ENCODE measurements at regions not wholly inside any gene's neighbourhood (a gene's known extent, or its start where the extent isn't known, plus 50 kb on each side); places are given as distances from the start of the nearest gene placed in this dataset.

- Mint-ChIP-seq H3K4me1 (no peaks in the 10 kb centered on the region), H3K27ac (no peak overlapping the region), H3K4me3 (no peak overlapping the region), H3K9me3 (ENCODE audit: insufficient read depth) (no peaks in the 10 kb centered on the region), H3K27me3 (no peaks in the 10 kb centered on the region)
- ATAC-seq (ENCODE audit: low read depth) (no peak), DNase-seq (no peak)
- H4K20me1 ChIP-seq (ENCODE audit: control insufficient read depth, insufficient read depth, low read length, poor library complexity, severe bottlenecking): no peaks in the 10 kb centered on the region
- no peaks in the 10 kb centered on the region for H3K4me1 ChIP-seq (ENCODE audit: control insufficient read depth in 2 of 2, insufficient read depth in 2 of 2, low read length in 2 of 2)
- POLR2A ChIA-PET: no interaction called here
- H3K9me3 ChIP-seq (ENCODE audit: control extremely low read depth in 1 of 3, control insufficient read depth in 2 of 3, insufficient read depth in 1 of 3, low read length in 2 of 3): peaks cover 0 to 1% (median 0%) of the 10 kb centered on the region in 3 donors
- H3K36me3 ChIP-seq (replicated peaks in 1 of 2; ENCODE audit: control extremely low read depth in 1 of 2, control insufficient read depth in 1 of 2, extremely low read depth in 1 of 2, insufficient read depth in 2 of 2, low read length in 1 of 2): no peaks in the 10 kb centered on the region
- WGBS (ENCODE audit: insufficient coverage): no CpG with 5 or more reads among the region's 1 CpG
- H3K79me2 ChIP-seq (ENCODE audit: control insufficient read depth, insufficient read depth, low read length): no peaks in the 10 kb centered on the region
- no peak overlapping the region for H3K4me2 ChIP-seq (replicated peaks; ENCODE audit: low read depth, low read length, poor library complexity, severe bottlenecking)
- CTCF ChIA-PET: no interaction called here
- no peak overlapping the region for H3K4me3 ChIP-seq (ENCODE audit: control extremely low read depth in 1 of 5, extremely low read depth in 1 of 5, insufficient read depth in 1 of 5, low read depth in 2 of 5, low read length in 4 of 5)
- no peak overlapping the region for H3K27ac ChIP-seq (ENCODE audit: low read length in 2 of 2)
- no peak for TF ChIP-seq CTCF (IDR thresholded peaks at IDR 0.05)
- TF ChIP-seq EZH2 (IDR thresholded peaks at IDR 0.05; ENCODE audit: borderline replicate concordance, insufficient read depth, low read depth, low read length, poor library complexity, severe bottlenecking): no peak
- intact Hi-C loops (cut with micrococcal nuclease): no loop called here
- H2AFZ ChIP-seq (ENCODE audit: insufficient read depth, low read depth, low read length, poor library complexity, severe bottlenecking): no peak overlapping the region
- no peaks in the 10 kb centered on the region for H3K27me3 ChIP-seq (replicated peaks in 1 of 4; ENCODE audit: control extremely low read depth in 1 of 4, control insufficient read depth in 3 of 4, insufficient read depth in 4 of 4, low read length in 3 of 4)
- H3K9ac ChIP-seq (ENCODE audit: low read length): no peak overlapping the region
Measured at GRCh38 chr13:34308725-34309124, 490.8 kb downstream of the RFC3 start.

GRCh38 chr13:34310539-34310938 is 492.6 kb downstream of the RFC3 start:
- no peaks in the 10 kb centered on the region for H3K79me2 ChIP-seq (ENCODE audit: control insufficient read depth, insufficient read depth, low read length)
- H3K36me3 ChIP-seq (replicated peaks in 1 of 2; ENCODE audit: control extremely low read depth in 1 of 2, control insufficient read depth in 1 of 2, extremely low read depth in 1 of 2, insufficient read depth in 2 of 2, low read length in 1 of 2): no peaks in the 10 kb centered on the region
- 86% methylated on average over 1 of the region's 3 CpGs for WGBS (ENCODE audit: insufficient coverage)
- Mint-ChIP-seq H3K27me3 (no peaks in the 10 kb centered on the region), H3K9me3 (ENCODE audit: insufficient read depth) (no peaks in the 10 kb centered on the region), H3K27ac (no peak overlapping the region), H3K4me1 (no peaks in the 10 kb centered on the region), H3K4me3 (no peak overlapping the region)
- H3K27ac ChIP-seq (ENCODE audit: low read length in 2 of 2): no peak overlapping the region
- H2AFZ ChIP-seq (ENCODE audit: insufficient read depth, low read depth, low read length, poor library complexity, severe bottlenecking): no peak overlapping the region
- no peaks in the 10 kb centered on the region for H4K20me1 ChIP-seq (ENCODE audit: control insufficient read depth, insufficient read depth, low read length, poor library complexity, severe bottlenecking)
- no peaks in the 10 kb centered on the region for H3K27me3 ChIP-seq (replicated peaks in 1 of 4; ENCODE audit: control extremely low read depth in 1 of 4, control insufficient read depth in 3 of 4, insufficient read depth in 4 of 4, low read length in 3 of 4)
- H3K4me3 ChIP-seq (ENCODE audit: control extremely low read depth in 1 of 5, extremely low read depth in 1 of 5, insufficient read depth in 1 of 5, low read depth in 2 of 5, low read length in 4 of 5): no peak overlapping the region
- H3K4me2 ChIP-seq (replicated peaks; ENCODE audit: low read depth, low read length, poor library complexity, severe bottlenecking): no peak overlapping the region
- DNase-seq (no peak), ATAC-seq (ENCODE audit: low read depth) (no peak)
- intact Hi-C loops (cut with micrococcal nuclease): no loop called here
- H3K4me1 ChIP-seq (ENCODE audit: control insufficient read depth in 2 of 2, insufficient read depth in 2 of 2, low read length in 2 of 2): no peaks in the 10 kb centered on the region
- no peak for TF ChIP-seq EZH2 (IDR thresholded peaks at IDR 0.05; ENCODE audit: borderline replicate concordance, insufficient read depth, low read depth, low read length, poor library complexity, severe bottlenecking)
- no peak for TF ChIP-seq CTCF (IDR thresholded peaks at IDR 0.05)
- H3K9me3 ChIP-seq (ENCODE audit: control extremely low read depth in 1 of 3, control insufficient read depth in 2 of 3, insufficient read depth in 1 of 3, low read length in 2 of 3): no peaks in the 10 kb centered on the region
- POLR2A ChIA-PET: no interaction called here
- CTCF ChIA-PET: no interaction called here
- H3K9ac ChIP-seq (ENCODE audit: low read length): no peak overlapping the region
